B cell (primary cell): ENCODE measurements at regions not wholly inside any gene's neighbourhood (a gene's known extent, or its start where the extent isn't known, plus 50 kb on each side); places are given as distances from the start of the nearest gene placed in this dataset.

Experiments used
- ATAC-seq: fragments of 200-7000 bp; cut with Tn5 transposase; one replicate; pipeline ENCODE4 v1.10.0; 2021; ENCODE audit warnings: low read depth, mild to moderate bottlenecking, moderate number of reproducible peaks, moderate library complexity
- CTCF ChIA-PET: fragments of 350-600 bp; sonication (Branson Sonifier 250); formaldehyde crosslinking; loops from one replicate; lab custom pipeline; 2021; ENCODE audit warnings: antibody characterized with exemption, inconsistent platforms; lab: Charles Lee
- POLR2A ChIA-PET: fragments of 350-600 bp; sonication (Branson Sonifier 250); formaldehyde crosslinking; loops from one replicate; lab custom pipeline; 2021; ENCODE audit warnings: antibody characterized with exemption; lab: Charles Lee
- DNase-seq: peaks from one replicate; pipeline ENCODE4 v3.0.0; 2013
- H2AFZ ChIP-seq: 2 replicates; pipeline ENCODE4 v1.6.1; 2012; ENCODE audit warnings: mild to moderate bottlenecking, low read depth, low read length; ENCODE audit not compliant: insufficient read depth, poor library complexity, severe bottlenecking
- H3K27ac ChIP-seq, 2 donors: 1 replicate in 1 of 2; 2 replicates in 1 of 2; pipeline ENCODE4 v1.5.1; 2012 to 2013; ENCODE audit warnings: low read length in 2 of 2, mild to moderate bottlenecking in 2 of 2, moderate library complexity in 1 of 2
- H3K27me3 ChIP-seq, 4 experiments: fragments of 200-600 bp in 1 of 4; sonication (generic) in 1 of 4; replicated peaks in 1 of 4; 1 replicate in 2 of 4; 2 replicates in 2 of 4; pipeline versions ENCODE4 v1.6.1 to v1.7.0; 2013 to 2016; ENCODE audit warnings: low read length in 3 of 4, mild to moderate bottlenecking in 2 of 4, mixed read lengths in 1 of 4, moderate library complexity in 1 of 4; ENCODE audit not compliant: insufficient read depth in 4 of 4, control insufficient read depth in 3 of 4; ENCODE audit errors: control extremely low read depth in 1 of 4
- H3K36me3 ChIP-seq, 2 experiments: replicated peaks in 1 of 2; 1 replicate in 1 of 2; 2 replicates in 1 of 2; pipeline versions ENCODE4 v1.6.1 to v1.7.1; 2013; ENCODE audit warnings: low read length in 1 of 2; ENCODE audit not compliant: insufficient read depth in 2 of 2, control insufficient read depth in 1 of 2; ENCODE audit errors: control extremely low read depth in 1 of 2, extremely low read depth in 1 of 2
- H3K4me1 ChIP-seq, 2 donors: fragments of 200-600 bp in 1 of 2; sonication (generic) in 1 of 2; 1 replicate in 1 of 2; 2 replicates in 1 of 2; pipeline versions ENCODE4 v1.5.1 to v1.6.1; 2013 to 2017; ENCODE audit warnings: low read length in 2 of 2; ENCODE audit not compliant: control insufficient read depth in 2 of 2, insufficient read depth in 2 of 2
- H3K4me2 ChIP-seq: replicated peaks from 2 replicates; pipeline ENCODE3; 2012; ENCODE audit warnings: mild to moderate bottlenecking, low read depth, low read length; ENCODE audit not compliant: poor library complexity, severe bottlenecking
- H3K4me3 ChIP-seq, 5 experiments: fragments of 200-600 bp in 1 of 5; sonication (generic) in 1 of 5; 1 replicate in 3 of 5; 2 replicates in 2 of 5; pipeline versions ENCODE4 v1.5.1 to v1.7.0; 2011 to 2016; ENCODE audit warnings: low read length in 4 of 5, mild to moderate bottlenecking in 4 of 5, low read depth in 2 of 5, control low read depth in 1 of 5, moderate library complexity in 1 of 5; ENCODE audit not compliant: insufficient read depth in 1 of 5; ENCODE audit errors: control extremely low read depth in 1 of 5, extremely low read depth in 1 of 5
- H3K79me2 ChIP-seq: fragments of 200-600 bp; sonication (generic); one replicate; pipeline ENCODE4 v1.6.0; 2016; ENCODE audit warnings: low read length; ENCODE audit not compliant: control insufficient read depth, insufficient read depth
- H3K9ac ChIP-seq: fragments of 200-600 bp; sonication (generic); 2 replicates; pipeline ENCODE4 v1.6.1; 2017; ENCODE audit warnings: mild to moderate bottlenecking, low read length, moderate library complexity
- H3K9me3 ChIP-seq, 3 donors: one replicate each; pipeline versions ENCODE4 v1.6.1 to v1.7.1; 2013; ENCODE audit warnings: low read length in 2 of 3; ENCODE audit not compliant: control insufficient read depth in 2 of 3, insufficient read depth in 1 of 3; ENCODE audit errors: control extremely low read depth in 1 of 3
- H4K20me1 ChIP-seq: 2 replicates; pipeline ENCODE4 v1.6.0; 2012; ENCODE audit warnings: mild to moderate bottlenecking, low read length; ENCODE audit not compliant: insufficient read depth, control insufficient read depth, poor library complexity, severe bottlenecking
- H3K27ac Mint-ChIP-seq: one replicate; pipeline ENCODE4 v1.8.0; 2021; ENCODE audit warnings: mixed read lengths
- H3K27me3 Mint-ChIP-seq: one replicate; pipeline ENCODE4 v1.8.0; 2021; ENCODE audit warnings: mixed read lengths
- H3K4me1 Mint-ChIP-seq: one replicate; pipeline ENCODE4 v1.8.0; 2021; ENCODE audit warnings: mixed read lengths
- H3K4me3 Mint-ChIP-seq: one replicate; pipeline ENCODE4 v1.8.0; 2021; ENCODE audit warnings: mixed read lengths
- H3K9me3 Mint-ChIP-seq: one replicate; pipeline ENCODE4 v1.8.0; 2022; ENCODE audit warnings: mixed read lengths; ENCODE audit not compliant: insufficient read depth
- CTCF ChIP-seq: fragments of 200-600 bp; IDR thresholded peaks from one replicate; pipeline ENCODE4 v1.8.0; 2022; ENCODE audit warnings: antibody characterized with exemption, mild to moderate bottlenecking
- EZH2 ChIP-seq: IDR thresholded peaks from 2 replicates; pipeline ENCODE4 v1.6.1; 2012; ENCODE audit warnings: borderline replicate concordance, low read depth, mild to moderate bottlenecking, moderate library complexity, low read length; ENCODE audit not compliant: insufficient read depth, poor library complexity, severe bottlenecking
- WGBS: methylation state at CpG from one replicate; pipeline ENCODE4 v1.1.5; 2013; ENCODE audit warnings: missing lambda C conversion rate; ENCODE audit not compliant: insufficient coverage; 5-methylcytosine and 5-hydroxymethylcytosine counted together
- intact Hi-C: fragments of 100-400 bp; cut with micrococcal nuclease; formaldehyde crosslinking; loops from one replicate; pipeline ENCODE4 v1.10.0; 2022

- ATAC-seq (no peak), DNase-seq (no peak)
- WGBS, result 95% methylated on average over 2 of the region's 3 CpGs
- H3K4me1 ChIP-seq, result no peaks in the 10 kb centered on the region
- H3K36me3 ChIP-seq, result no peaks in the 10 kb centered on the region
- ChIA-PET POLR2A (no interaction called here), CTCF (interaction anchor here (2.4 to 3.5 kb wide), 2 partner anchors 215 to 229 kb away, joined by 8 to 21 read pairs; no protein-coding TSS in a partner anchor)
- no peaks in the 10 kb centered on the region for H3K27me3 ChIP-seq
- no peaks in the 10 kb centered on the region for H3K9me3 Mint-ChIP-seq
- intact Hi-C loops, result no loop called here
- no peaks in the 10 kb centered on the region for H4K20me1 ChIP-seq
- no peak overlapping the region for H3K4me3 ChIP-seq
- H3K27me3 Mint-ChIP-seq, result no peaks in the 10 kb centered on the region
- H3K4me3 Mint-ChIP-seq, result no peak overlapping the region
- no peak overlapping the region for H3K9ac ChIP-seq
- H2AFZ ChIP-seq, result no peak overlapping the region
- TF ChIP-seq EZH2, result no peak
- no peak for TF ChIP-seq CTCF
- no peaks in the 10 kb centered on the region for H3K79me2 ChIP-seq
- no peak overlapping the region for H3K27ac ChIP-seq
- H3K4me2 ChIP-seq, result no peak overlapping the region
- no peak overlapping the region for H3K27ac Mint-ChIP-seq
- H3K9me3 ChIP-seq, result no peaks in the 10 kb centered on the region
- no peaks in the 10 kb centered on the region for H3K4me1 Mint-ChIP-seq
Observed at GRCh38 chrX:38982843-38983242, 181.6 kb downstream of the MID1IP1 start.

GRCh38 chrX:38985375-38985774 lies 184.1 kb downstream of the MID1IP1 start:
- Histone ChIP-seq H3K36me3 (no peaks in the 10 kb centered on the region), H3K4me2 (no peak overlapping the region), H4K20me1 (no peaks in the 10 kb centered on the region), H3K9me3 (no peaks in the 10 kb centered on the region), H3K79me2 (no peaks in the 10 kb centered on the region), H3K4me1 (no peaks in the 10 kb centered on the region), H3K9ac (no peak overlapping the region), H3K4me3 (no peak overlapping the region), H2AFZ (no peak overlapping the region), H3K27me3 (no peaks in the 10 kb centered on the region), H3K27ac (no peak overlapping the region)
- Mint-ChIP-seq H3K27me3 (peaks cover 3% of the 10 kb centered on the region), H3K4me3 (no peak overlapping the region), H3K9me3 (no peaks in the 10 kb centered on the region), H3K27ac (no peak overlapping the region), H3K4me1 (no peaks in the 10 kb centered on the region)
- CTCF ChIA-PET, result interaction anchor here (1.0 kb wide), 1 partner anchor 106 kb away, joined by 3 read pairs; no protein-coding TSS in a partner anchor
- intact Hi-C loops, result loop anchor here (1.0 to 5.0 kb wide), 3 partner anchors 183 to 233 kb away; partner anchors contain the start of gene MID1IP1
- POLR2A ChIA-PET, result no interaction called here
- WGBS, result no CpG with 5 or more reads among the region's 3 CpGs
- TF ChIP-seq CTCF (peak; percentile 23), EZH2 (no peak)
- peak; percentile 29 for DNase-seq
- ATAC-seq, result peak; percentile 31
